Psoas muscle (tissue), 7 donors: ENCODE measurements at regions not wholly inside any gene's neighbourhood (a gene's known extent, or its start where the extent isn't known, plus 50 kb on each side); places are given as distances from the start of the nearest gene placed in this dataset.

ENCODE experiments used
- ATAC-seq, 4 donors: fragments of 200-7000 bp; cut with Tn5 transposase; one replicate each; pipeline ENCODE4 v1.9.1; 2020; ENCODE audit warnings: moderate library complexity in 3 of 4, mild to moderate bottlenecking in 2 of 4
- DNase-seq, 2 donors: peaks; one replicate each; pipeline ENCODE4 v3.0.0-alpha.2; 2020
- H3K27ac ChIP-seq: fragments of 200-600 bp; one replicate; pipeline ENCODE4 v1.8.0; 2022
- H3K27me3 ChIP-seq, 3 donors: fragments of 200-600 bp in 1 of 3; one replicate each; pipeline versions ENCODE4 v1.6.1 to v1.8.0; 2013 to 2022; ENCODE audit warnings: low read length in 2 of 3, mild to moderate bottlenecking in 2 of 3, moderate library complexity in 1 of 3; ENCODE audit not compliant: insufficient read depth in 3 of 3
- H3K36me3 ChIP-seq, 2 donors: fragments of 200-600 bp in 1 of 2; one replicate each; pipeline versions ENCODE4 v1.6.1 to v1.8.0; 2013 to 2022; ENCODE audit warnings: low read depth in 1 of 2, mild to moderate bottlenecking in 1 of 2, moderate library complexity in 1 of 2; ENCODE audit not compliant: insufficient read depth in 1 of 2
- H3K4me1 ChIP-seq: fragments of 200-600 bp; one replicate; pipeline ENCODE4 v1.8.0; 2022
- H3K4me3 ChIP-seq: fragments of 200-600 bp; one replicate; pipeline ENCODE4 v1.8.0; 2022; ENCODE audit warnings: mild to moderate bottlenecking
- H3K9me3 ChIP-seq: fragments of 200-600 bp; one replicate; pipeline ENCODE4 v1.8.0; 2022
- CTCF ChIP-seq: fragments of 200-600 bp; IDR thresholded peaks from one replicate; pipeline ENCODE4 v1.8.0; 2022; ENCODE audit warnings: antibody characterized with exemption
- WGBS, 3 donors: extraction: QIAGEN DNeasy Blood & Tissue Kit; methylation state at CpG; one replicate each; pipeline versions ENCODE4 v1.1.6 to v1.1.7; 2013; 5-methylcytosine and 5-hydroxymethylcytosine counted together
- intact Hi-C, 2 donors: fragments of 100-400 bp; cut with DNase I; formaldehyde crosslinking; loops; one replicate each; pipeline versions ENCODE4 v1.11.0 to v1.14.2; 2022
- donor health status: healthy with polysubstance abuse.
- donor health status: DM: no; HTN: no; CAD: no; lungs with moderate emphysema.
- donor health status: Bipolar disorder and iron deficiency.
- donor health status: healthy.
- donor health status: DM: yes; HTN: yes; CAD: no.
- donor health status: DM: no; HTN: no; CAD: no.
- donor health status: DM: yes; HTN: yes; CAD: no.

- DNase-seq (no peak), ATAC-seq (no peak)
- no peak for TF ChIP-seq CTCF
- 45 to 47% (median 45%) methylated on average over 17 of the region's 17 CpGs for WGBS, 3 donors
- intact Hi-C loops: no loop called here
- Histone ChIP-seq H3K36me3 (no peaks in the 10 kb centered on the region), H3K27me3 (peaks cover 0 to 2% (median 0%) of the 10 kb centered on the region in 3 donors), H3K9me3 (no peaks in the 10 kb centered on the region), H3K27ac (no peak overlapping the region), H3K4me3 (no peak overlapping the region), H3K4me1 (no peaks in the 10 kb centered on the region)
Observed at GRCh38 chr7:68470836-68471435, 1127.3 kb upstream of the AUTS2 start.

GRCh38 chr7:68472688-68473087 is 1125.6 kb upstream of the AUTS2 start:
- H3K36me3 ChIP-seq: no peaks in the 10 kb centered on the region
- no peak overlapping the region for H3K4me3 ChIP-seq
- no peak overlapping the region for H3K27ac ChIP-seq
- H3K27me3 ChIP-seq: peaks cover 0 to 2% (median 0%) of the 10 kb centered on the region in 3 donors
- TF ChIP-seq CTCF: no peak
- no peak for DNase-seq
- no peak for ATAC-seq
- no peaks in the 10 kb centered on the region for H3K4me1 ChIP-seq
- no peaks in the 10 kb centered on the region for H3K9me3 ChIP-seq
- intact Hi-C loops: no loop called here
- 63 to 68% (median 68%) methylated on average over 5 of the region's 5 CpGs for WGBS, 3 donors

- no peaks in the 10 kb centered on the region for H3K4me1 ChIP-seq
Observed at GRCh38 chr7:68474661-68475216, 1123.5 kb upstream of the AUTS2 start.

GRCh38 chr7:68476966-68477365 is 1121.3 kb upstream of the AUTS2 start:
- no peaks in the 10 kb centered on the region for H3K4me1 ChIP-seq
- no peak overlapping the region for H3K27ac ChIP-seq
- intact Hi-C loops: no loop called here
- H3K9me3 ChIP-seq: no peaks in the 10 kb centered on the region
- ATAC-seq: no peak
- TF ChIP-seq CTCF: no peak
- no peak overlapping the region for H3K4me3 ChIP-seq
- WGBS, 3 donors: 65 to 78% (median 77%) methylated on average over 2 of the region's 2 CpGs
- H3K27me3 ChIP-seq: no peaks in the 10 kb centered on the region
- H3K36me3 ChIP-seq: no peaks in the 10 kb centered on the region
- no peak for DNase-seq

More at GRCh38 chr7:68474661-68475216, 1123.5 kb upstream of the AUTS2 start:
- Histone ChIP-seq H3K9me3 (no peaks in the 10 kb centered on the region), H3K27ac (no peak overlapping the region), H3K4me3 (no peak overlapping the region), H3K36me3 (no peaks in the 10 kb centered on the region), H3K27me3 (peaks cover 0 to 2% (median 0%) of the 10 kb centered on the region in 3 donors)
- ATAC-seq: no peak
- intact Hi-C loops: no loop called here
- no peak for DNase-seq
- 38 to 54% (median 44%) methylated on average over 5 of the region's 5 CpGs for WGBS, 3 donors
- no peak for TF ChIP-seq CTCF

GRCh38 chr7:68478326-68478725 is 1119.9 kb upstream of the AUTS2 start:
- intact Hi-C loops: no loop called here
- no peak overlapping the region for H3K4me3 ChIP-seq
- WGBS, 3 donors: 37 to 47% (median 45%) methylated on average over 1 of the region's 1 CpG
- no peak for ATAC-seq
- H3K36me3 ChIP-seq: no peaks in the 10 kb centered on the region
- no peak for TF ChIP-seq CTCF
- peaks cover 0 to 2% (median 0%) of the 10 kb centered on the region in 3 donors for H3K27me3 ChIP-seq
- H3K27ac ChIP-seq: no peak overlapping the region
- no peak for DNase-seq
- no peaks in the 10 kb centered on the region for H3K9me3 ChIP-seq
- no peaks in the 10 kb centered on the region for H3K4me1 ChIP-seq
